GM18858 (cell line): ENCODE measurements at regions not wholly inside any gene's neighbourhood (a gene's known extent, or its start where the extent isn't known, plus 50 kb on each side); places are given as distances from the start of the nearest gene placed in this dataset.

Experiments
- ATAC-seq: cut with Tn5 transposase; IDR thresholded peaks from one replicate; pipeline ENCODE4 v1.9.1; 2021; ENCODE audit not compliant: unreplicated experiment

DNA sequence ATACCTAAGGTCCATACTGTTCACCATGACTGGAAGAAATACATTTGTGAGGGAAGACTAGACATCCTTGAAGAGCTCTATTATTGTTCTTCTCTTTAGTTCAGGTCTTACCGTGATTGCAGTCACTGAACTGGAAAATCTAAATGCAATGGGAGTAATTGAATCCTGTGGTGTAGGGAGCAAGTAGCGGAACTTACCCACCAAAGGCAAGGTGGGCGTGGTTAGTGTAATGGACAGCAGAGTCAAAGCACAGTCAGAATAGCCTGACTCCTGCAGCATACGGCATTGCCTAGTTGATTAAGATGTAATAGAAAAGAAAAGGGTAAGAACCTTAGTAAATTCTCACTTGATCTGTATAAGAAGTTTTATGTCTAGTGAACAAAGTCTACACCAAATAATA, 679.7 kb upstream of the EPHA7 start:
- no peak for ATAC-seq

DNA sequence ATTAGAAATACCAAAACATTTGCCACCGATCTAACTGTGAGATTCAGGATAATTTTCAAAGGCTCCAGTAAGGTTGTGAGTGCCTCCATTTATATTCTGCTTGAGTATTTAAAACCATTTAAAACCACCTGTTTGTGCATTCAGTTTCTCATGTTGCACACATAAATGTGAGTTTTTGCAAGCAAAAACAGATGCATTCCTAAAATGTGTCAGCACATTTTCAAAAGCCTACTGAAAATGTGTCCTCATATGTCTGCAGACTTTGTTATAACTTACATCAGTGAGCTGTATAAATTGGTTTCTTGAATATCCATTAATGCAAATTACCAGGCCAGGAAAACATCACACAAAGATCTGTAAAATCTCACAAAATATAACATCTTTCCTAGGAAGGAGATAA, 676.6 kb upstream of the EPHA7 start:
- no peak for ATAC-seq

DNA sequence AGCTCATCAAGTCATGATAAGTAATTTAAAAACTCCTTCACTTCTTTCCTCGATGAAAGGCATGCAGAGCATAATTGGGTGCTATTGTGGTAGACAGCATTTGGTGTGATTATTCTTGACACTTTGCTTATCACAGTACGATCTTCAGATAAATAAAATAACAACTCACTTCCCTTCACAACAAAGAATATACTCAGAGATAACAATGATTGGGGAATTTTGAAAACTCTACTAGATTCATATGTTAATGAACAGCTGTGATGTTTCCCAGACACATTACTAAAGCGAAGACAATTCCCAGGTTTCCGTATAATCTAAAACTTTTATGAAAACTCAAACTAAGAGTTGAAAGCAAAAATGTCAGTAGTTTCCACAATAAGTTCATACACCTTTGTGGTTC, 670.6 kb upstream of the EPHA7 start:
- no peak for ATAC-seq

DNA sequence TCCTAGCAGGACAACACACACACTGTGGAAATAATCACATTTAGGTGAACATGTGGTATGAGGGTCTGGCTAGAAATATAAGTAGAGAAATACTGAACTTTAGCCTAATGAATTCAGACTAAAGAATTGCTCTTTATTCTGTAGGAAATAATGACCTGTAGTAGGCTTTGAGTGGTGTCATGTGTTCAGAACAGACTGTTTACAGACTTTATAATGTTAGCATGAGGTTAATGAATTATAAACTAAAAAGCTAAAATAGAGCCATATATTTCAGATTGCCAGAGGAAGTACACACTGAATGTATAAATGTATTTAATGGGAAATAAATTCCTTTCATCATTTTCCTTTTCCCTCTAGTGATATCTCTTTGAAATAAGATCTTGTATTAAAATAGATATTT, 669.5 kb upstream of the EPHA7 start:
- ATAC-seq, result no peak

DNA sequence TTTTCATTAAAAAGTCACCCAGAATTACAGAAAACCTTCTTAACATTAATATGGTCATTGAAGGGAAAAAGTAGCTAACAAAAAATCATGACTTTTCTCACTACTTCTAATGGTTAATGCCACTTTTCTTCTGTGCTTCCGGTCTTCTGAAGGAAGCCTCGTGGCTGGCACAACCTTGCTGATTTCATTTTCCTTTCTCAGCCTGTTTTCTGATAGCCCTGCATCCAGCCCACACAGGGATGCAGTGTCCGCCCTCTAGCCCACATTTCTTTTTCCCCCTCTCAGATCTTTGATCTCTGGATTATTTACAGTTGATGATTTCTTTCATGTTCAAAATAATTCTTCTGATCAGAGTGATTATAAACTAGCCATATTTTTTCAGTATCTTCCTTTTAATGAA, 655.4 kb upstream of the EPHA7 start:
- ATAC-seq, result no peak

DNA sequence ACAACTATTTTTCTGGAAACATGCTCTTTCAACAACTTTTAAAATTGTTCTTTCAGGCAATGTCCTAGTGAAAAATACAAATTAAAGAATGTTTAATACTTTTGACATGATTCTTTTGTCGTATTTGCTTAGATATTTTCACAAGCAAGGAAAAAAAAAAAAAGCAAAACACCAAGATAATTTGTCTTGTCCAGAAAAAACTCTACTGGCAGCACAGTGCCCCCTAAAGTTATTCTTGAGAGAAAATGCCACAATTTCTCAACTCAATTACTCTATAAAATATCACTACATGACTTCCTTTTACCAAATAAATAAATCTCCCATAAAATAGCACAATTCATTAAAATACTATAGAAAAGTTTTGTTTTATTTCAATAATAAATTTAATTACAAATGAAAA, 652.5 kb upstream of the EPHA7 start:
- ATAC-seq, result no peak

DNA sequence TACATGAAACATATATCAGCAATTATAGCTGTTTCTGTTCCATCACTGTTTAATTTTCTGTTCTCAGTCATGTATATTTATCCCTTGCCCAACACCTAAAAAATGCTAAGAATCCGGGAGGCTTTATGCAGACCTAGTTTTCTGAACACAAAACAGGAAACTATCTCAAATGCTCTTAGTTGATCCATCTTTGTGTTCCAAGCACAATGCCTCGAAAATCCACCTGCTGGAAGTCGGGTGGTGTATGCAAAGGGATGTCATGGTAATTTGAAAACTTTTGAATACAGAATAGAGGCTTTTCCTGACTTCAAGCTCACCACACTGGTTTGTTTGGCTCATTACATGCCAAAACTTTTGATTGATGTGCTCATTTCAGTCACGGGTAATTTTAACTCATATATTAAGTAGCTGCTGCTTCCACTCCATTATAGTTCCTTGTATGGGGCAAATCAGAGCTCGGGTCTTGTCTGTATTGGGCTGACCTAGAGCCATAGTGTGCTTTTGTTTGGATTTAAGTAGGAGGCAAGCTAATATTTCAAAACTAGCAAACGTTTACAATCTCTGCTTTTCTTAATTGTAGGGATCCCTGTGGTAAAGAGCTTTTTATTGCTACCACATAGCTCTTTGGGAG, 646.5 kb upstream of the EPHA7 start:
- ATAC-seq, result no peak

DNA sequence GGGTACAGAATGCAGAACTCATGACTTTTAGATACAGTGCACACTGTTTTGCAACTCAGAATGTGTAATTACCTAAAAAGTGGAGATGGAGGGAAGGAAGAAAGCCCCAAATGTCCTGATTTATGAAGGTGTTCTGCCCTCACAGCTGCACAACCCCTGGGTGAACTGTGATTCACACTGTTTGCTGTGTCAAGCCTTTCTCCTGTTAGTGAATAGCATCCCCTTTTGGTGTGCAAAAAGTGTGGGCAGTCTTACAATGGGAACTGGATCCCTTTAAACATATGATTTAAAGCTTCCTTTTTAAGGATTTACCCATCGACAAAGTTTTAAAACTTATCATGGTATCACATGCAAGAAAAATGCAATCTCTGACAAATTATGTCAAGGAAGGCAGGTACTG, 633.4 kb upstream of the EPHA7 start:
- ATAC-seq, result no peak

DNA sequence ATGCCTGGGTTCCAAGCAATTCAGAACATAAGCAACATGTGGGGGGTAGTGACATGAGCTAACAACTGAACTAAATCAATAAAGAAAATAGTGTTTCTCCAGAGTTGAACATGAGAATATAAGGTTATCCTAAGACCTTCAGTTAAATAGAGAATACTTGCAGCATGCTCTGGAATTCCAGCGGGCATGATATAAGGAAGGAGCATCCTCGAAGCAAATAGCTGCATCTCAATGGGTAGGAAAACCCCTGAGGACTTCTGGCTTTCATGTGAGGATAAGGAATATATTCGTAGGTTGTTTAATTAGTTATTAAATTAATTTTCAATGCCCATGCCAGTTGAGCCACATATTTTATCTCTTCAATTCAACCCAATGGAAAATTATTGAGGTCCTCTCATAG, 631.2 kb upstream of the EPHA7 start:
- ATAC-seq, result no peak

DNA sequence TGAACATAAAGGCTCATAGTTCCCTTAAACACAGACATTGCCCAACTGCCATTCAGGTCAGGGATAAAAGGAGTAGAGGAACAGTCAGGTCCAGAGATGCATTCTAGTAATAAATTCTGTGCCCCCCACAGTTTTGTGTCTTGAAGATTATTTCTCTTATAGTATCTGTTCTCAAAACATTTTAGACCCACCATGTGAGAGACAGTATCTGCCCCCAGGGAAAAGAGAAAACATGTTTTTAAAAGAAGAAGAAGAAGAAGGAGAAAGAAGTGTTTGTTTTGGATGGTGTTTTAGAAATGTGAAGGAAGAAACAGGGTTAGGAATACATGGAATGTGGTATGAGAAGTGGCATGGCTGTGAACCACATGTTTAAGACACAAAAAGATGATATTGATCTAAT, 629.6 kb upstream of the EPHA7 start:
- no peak for ATAC-seq

DNA sequence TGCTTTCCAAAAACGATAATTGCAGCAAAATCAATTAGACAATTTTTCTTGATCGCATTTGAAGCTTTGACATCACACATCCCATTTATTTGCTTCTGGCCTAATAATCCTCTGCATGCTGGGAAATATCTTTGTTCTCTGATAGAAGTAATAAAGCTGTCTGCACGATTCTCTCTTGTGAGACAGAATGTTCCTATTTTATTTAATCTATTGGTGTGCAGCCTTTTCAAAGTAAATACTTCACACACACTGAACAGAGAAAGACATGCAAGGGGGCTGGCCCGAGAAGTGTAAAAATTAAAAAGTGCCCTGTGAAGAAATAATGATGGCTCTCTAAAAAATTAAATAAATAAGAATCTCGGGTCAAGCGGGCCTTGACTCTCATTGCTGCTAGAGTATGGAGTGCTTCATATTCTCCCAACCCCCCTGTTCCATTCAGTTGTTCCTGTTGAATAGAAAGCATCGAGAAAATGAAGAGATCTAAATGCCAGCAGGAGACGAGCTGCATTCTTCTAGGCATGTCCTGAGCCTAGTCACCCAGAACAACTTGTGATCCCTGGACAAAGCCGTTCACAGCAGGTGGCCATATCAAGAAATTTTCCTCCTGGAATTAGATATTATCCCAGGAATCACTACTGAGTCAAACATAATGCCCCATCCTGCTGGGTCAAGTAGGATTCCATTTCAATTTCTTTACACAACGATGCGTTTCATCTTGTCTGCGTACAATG, 625.9 kb upstream of the EPHA7 start:
- no peak for ATAC-seq

DNA sequence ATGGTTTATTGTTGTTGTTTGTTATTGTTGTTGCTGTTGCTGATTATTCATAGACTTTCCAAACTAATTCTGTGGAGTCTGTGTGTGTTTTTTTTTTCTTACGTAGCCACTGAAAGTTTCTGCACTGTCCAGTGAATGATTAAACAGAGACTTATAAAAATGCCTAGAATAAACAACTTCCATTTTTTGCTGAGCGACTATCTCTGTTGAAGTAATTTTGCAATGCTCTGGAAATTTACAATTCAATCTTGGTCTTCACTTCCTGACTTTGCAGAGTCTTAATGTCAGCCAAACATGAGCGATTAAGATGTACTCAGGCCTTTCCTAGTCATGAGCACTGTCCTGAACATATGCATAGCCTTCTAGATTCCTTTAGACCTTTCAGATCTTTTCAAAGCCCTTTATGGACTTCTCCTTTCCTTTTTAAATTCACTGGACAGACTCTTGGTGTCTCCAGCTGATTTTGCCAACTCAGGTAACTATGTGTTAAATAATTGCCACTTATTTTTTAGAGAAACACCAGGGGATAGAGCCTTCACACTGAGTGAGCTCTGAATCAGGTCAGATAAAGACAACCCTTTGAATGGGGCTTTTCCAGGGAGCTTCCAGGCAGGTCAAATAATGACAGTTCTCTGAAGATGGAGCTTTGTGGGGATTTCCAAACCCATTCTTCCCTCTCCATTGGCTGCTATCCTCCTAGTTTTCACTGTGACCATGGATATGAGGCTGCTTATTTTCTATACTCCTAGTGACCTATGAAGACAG, 622.8 kb upstream of the EPHA7 start:
- no peak for ATAC-seq

DNA sequence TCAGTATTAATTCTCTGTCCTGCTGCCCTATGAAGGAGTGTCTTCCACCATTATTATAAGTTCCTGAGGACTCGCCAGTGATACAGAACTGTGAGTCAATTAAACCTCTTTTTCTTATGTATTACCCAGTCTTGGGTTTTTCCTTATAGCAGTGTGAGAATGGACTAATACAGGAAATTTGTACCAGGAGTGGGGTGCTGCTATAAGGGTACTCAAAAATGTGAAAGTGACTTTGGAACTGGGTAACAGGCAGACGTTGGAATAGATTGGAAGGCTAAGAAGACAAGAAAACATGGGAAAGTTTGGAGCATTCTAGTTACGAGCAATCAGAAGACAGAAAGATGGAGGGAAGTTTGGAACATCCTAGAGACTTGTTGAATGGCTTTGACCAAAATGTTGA, 616.7 kb upstream of the EPHA7 start:
- no peak for ATAC-seq

DNA sequence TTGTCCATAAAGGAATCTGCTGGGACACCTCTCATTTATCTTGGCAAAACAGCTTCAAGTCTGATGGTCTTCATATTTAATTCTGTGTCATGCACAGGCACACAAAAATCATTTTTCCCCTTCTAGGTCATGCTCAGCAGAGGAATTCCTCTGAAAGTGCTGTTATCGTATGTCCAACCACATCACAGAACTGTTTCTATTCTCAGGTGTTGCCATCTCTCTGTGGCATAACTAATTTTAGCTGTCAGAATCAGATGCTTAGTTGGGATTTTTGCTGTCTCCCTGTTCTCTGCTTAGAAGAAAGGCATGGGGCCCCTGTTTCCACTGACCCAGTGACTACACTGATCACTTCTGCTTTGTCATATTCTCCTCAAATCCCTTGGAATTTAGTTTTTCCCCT, 608.0 kb upstream of the EPHA7 start:
- no peak for ATAC-seq

DNA sequence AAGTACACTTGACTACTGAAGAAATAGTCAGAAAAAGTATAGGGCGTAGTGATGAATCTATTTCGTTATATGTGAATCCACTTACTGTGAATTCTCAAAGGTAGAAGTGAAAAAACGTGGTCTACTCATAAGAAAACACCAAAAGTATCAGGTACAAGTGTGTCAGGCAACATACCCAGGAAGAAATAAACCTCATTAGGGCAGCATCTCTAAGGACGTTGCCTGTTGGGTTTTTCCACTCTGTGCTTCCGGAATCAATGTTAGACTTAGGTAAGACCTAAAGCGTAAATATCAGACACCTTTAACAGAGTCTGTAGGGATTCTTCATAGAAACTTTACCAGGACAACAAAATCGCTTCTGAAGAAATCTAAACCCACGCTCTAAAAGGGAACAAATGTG, 607.2 kb upstream of the EPHA7 start:
- no peak for ATAC-seq

DNA sequence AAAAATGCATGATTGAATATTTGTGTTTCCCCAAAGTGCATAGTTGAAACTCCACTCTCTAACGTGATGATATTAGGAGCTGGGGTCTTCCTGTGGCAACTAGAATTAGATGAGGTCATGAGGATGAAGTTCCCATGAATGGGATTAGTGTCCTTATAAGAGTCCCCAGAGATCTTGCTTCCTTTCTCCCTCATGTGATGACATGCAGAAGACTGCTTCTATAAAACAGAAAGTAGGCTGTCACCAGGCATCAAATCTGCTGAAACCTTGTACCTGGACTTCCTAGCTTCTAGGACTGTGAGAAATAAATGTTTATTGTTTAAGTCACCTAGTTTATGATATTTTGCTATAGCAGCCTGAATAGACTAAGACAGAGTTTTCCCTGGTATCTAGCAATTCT, 586.5 kb upstream of the EPHA7 start:
- no peak for ATAC-seq

DNA sequence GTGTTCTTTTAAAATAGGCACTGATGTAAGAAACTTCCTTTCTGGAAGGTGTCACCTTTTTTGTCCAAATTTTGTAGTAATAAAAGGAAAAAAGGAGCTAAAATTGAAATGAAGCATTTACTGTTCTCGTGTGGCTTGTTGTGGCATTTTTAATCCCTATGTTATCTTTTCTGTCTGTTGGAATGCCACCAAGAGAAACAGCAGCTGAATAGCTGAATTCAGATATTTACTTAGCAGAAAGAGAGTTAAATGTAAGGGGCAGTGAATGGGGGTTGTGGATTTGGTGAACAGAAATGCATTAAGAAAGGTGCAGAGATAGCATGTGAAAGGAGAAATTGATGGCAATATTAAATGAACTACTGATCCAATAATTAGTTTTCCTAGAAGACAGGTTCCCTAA, 573.6 kb upstream of the EPHA7 start:
- ATAC-seq, result no peak

DNA sequence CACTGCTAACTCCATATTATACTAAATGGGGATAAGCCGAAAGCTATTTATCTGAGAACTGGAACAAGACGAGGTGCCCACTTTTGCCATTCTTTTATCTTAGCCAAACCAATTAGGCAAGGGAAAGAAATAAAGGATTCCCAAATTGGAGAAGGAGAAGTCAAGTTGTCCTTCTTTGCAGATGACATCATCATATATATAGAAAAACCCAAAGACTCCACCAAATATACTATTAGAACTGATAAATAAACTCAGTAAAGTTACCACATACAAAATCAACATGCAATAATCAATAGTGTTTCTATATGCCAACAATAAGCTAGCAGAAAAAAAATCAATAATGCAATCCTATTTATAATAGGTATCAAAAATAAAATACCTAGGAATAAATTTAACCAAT, 570.3 kb upstream of the EPHA7 start:
- ATAC-seq, result no peak

DNA sequence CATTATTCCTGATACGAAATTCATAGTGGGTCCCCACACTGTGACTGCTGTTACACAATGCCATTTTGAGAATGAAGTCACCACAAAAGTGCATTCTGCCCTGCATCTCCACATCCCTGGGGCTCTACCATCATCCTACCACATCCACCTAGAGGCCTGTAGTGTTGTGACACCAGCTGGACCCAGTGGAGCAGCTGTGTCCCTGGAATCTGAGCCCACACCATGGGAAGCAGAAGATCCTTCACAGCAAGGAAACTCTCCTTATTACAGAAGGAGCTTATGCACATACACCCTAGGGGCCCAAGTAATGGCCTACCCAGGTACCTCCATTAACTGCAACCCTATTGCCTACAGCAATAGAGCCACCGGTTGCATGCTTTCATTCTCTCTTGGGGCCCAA, 566.6 kb upstream of the EPHA7 start:
- no peak for ATAC-seq

DNA sequence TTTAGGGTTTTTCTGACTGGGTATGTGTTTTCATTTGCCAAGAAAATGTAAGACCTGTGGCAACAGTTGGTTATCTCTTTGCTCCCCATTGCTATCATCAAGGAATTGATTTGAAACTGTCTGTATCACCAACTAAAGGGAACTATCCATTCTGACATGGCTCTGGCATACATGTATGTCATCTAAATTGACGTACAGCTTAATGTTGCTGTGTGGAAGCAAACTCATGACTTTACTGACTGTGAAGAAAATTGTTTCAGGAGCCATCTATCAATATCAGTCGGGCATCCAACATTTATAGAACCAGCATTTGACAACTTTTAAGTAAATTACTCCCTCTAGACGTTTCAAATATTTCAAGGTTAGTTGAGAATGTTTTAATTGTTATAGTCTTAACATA, 555.8 kb upstream of the EPHA7 start:
- ATAC-seq, result no peak

DNA sequence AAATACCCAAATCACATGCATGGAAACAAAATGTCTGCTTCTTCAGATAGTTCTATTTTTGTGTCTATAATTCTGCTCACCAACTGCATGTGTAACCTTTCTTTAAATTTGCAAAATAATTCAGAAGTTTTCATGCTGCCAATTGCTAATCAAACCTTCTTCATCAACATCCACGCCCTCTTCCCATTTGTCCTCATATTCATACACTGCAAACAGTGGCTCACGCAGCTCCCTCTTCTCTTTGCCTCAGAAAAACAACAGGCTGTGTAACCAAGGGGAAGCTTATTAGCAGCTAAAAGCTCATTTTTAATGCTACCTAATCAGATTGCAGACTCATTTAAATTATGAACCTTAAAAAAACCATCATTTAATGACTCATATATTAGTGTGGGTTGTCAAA, 555.0 kb upstream of the EPHA7 start:
- ATAC-seq, result no peak

DNA sequence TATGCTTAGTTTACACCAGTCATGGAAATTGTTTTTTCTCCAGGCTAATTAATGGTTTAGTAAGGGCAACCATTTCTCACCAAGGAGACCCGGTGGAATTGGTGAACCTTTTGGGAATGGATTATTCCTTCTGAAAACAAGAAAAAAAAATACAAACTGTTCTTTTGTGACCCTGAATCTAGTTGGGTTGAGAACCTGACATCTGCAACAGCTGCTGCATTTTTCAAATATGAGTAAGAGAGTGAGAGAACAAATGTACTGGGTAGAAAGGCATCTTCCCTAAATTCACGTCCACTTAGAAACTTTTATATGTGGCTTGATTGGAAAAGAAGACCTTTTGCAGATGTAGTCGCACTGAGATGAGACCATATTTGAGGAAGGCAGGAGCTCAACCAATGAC, 553.4 kb upstream of the EPHA7 start:
- ATAC-seq, result no peak
